Dermis blood vessel endothelial cell (primary cell): ENCODE measurements at regions not wholly inside any gene's neighbourhood (a gene's known extent, or its start where the extent isn't known, plus 50 kb on each side); places are given as distances from the start of the nearest gene placed in this dataset.
A peak's percentile ranks its signal among the peaks of the same experiment; 100 is the strongest.

Source experiments
- DNase-seq: peaks from one replicate; pipeline ENCODE4 v3.0.0; 2010

GRCh38 chr4:128524311-128524710 is 236.7 kb upstream of the PGRMC2 start:
- peak; percentile 74 for DNase-seq

GRCh38 chr4:128521648-128522111 is 234.1 kb upstream of the PGRMC2 start:
- peak; percentile 90 for DNase-seq

- peak; percentile 83 for DNase-seq
Observed at GRCh38 chr4:128521156-128521555, 233.5 kb upstream of the PGRMC2 start.

- peak; percentile 46 for DNase-seq
Observed at GRCh38 chr4:128519163-128519830, 231.7 kb upstream of the PGRMC2 start.

GRCh38 chr4:128517739-128518510 is 230.3 kb upstream of the PGRMC2 start:
- DNase-seq, result peak; percentile 96

GRCh38 chr4:128517096-128517738 is 229.6 kb upstream of the PGRMC2 start:
- DNase-seq, result peak; percentile 59

GRCh38 chr4:128516301-128516969 is 228.8 kb upstream of the PGRMC2 start:
- DNase-seq, result no peak

- DNase-seq, result no peak
Observed at GRCh38 chr4:128513664-128514484, 226.3 kb upstream of the PGRMC2 start.

GRCh38 chr4:128512767-128513322 is 225.2 kb upstream of the PGRMC2 start:
- DNase-seq, result no peak

GRCh38 chr4:128512161-128512560 is 224.5 kb upstream of the PGRMC2 start:
- DNase-seq, result no peak

- DNase-seq, result no peak
Observed at GRCh38 chr4:128510850-128511249, 223.2 kb upstream of the PGRMC2 start.

- DNase-seq, result peak; percentile 80
Observed at GRCh38 chr4:128502818-128503527, 215.4 kb upstream of the PGRMC2 start.

- no peak for DNase-seq
Observed at GRCh38 chr4:128501239-128501638, 213.6 kb upstream of the PGRMC2 start.

GRCh38 chr4:128488055-128488705 is 200.6 kb upstream of the PGRMC2 start:
- DNase-seq, result no peak

- DNase-seq, result no peak
Observed at GRCh38 chr4:128484896-128485295, 197.3 kb upstream of the PGRMC2 start.

- DNase-seq, result peak; percentile 68
Observed at GRCh38 chr4:128483816-128484215, 196.2 kb upstream of the PGRMC2 start.

- DNase-seq, result peak; percentile 38
Observed at GRCh38 chr4:128483041-128483440, 195.4 kb upstream of the PGRMC2 start.

GRCh38 chr4:128481752-128482480 is 194.3 kb upstream of the PGRMC2 start:
- no peak for DNase-seq

- DNase-seq, result no peak
Observed at GRCh38 chr4:128480945-128481344, 193.3 kb upstream of the PGRMC2 start.

GRCh38 chr4:128477540-128477939 is 189.9 kb upstream of the PGRMC2 start:
- no peak for DNase-seq
